ENCODE measurements at regions not wholly inside any gene's neighbourhood (a gene's known extent, or its start where the extent isn't known, plus 50 kb on each side); places are given as distances from the start of the nearest gene placed in this dataset.

DNA sequence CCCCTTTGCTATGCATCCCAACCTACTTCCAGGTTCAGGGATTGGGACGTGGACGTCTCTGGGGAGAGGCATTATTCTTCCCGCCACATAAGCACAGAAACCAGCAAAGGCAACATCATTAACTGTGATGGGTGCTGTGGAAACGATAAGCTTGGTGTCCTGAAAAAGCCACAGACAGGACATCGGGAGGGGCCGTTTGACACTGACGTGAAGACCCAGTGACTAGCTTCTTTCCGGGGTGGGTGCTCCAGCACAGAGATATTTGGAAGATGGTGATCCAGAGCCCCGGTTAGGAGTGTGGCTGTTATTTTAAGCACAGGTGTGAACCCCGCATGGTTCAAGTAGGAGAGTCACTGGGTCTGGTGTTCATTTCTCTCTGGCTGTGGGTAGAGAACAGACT lies 163.8 kb upstream of the HDAC4 start:
- TF ChIP-seq, protein P1, sequence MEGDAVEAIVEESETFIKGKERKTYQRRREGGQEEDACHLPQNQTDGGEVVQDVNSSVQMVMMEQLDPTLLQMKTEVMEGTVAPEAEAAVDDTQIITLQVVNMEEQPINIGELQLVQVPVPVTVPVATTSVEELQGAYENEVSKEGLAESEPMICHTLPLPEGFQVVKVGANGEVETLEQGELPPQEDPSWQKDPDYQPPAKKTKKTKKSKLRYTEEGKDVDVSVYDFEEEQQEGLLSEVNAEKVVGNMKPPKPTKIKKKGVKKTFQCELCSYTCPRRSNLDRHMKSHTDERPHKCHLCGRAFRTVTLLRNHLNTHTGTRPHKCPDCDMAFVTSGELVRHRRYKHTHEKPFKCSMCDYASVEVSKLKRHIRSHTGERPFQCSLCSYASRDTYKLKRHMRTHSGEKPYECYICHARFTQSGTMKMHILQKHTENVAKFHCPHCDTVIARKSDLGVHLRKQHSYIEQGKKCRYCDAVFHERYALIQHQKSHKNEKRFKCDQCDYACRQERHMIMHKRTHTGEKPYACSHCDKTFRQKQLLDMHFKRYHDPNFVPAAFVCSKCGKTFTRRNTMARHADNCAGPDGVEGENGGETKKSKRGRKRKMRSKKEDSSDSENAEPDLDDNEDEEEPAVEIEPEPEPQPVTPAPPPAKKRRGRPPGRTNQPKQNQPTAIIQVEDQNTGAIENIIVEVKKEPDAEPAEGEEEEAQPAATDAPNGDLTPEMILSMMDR (IDR thresholded peaks at IDR 0.05), result no peak
- TF ChIP-seq POLR2A (IDR thresholded peaks at IDR 0.05) (no peak), POLR2AphosphoS5 (IDR thresholded peaks at IDR 0.05) (no peak), EP300 (IDR thresholded peaks at IDR 0.05) (no peak)

All from stomach (tissue), 4 donors.